OCI-LY7 (cell line): ENCODE measurements at regions not wholly inside any gene's neighbourhood (a gene's known extent, or its start where the extent isn't known, plus 50 kb on each side); places are given as distances from the start of the nearest gene placed in this dataset.

ENCODE experiments used
- BruUV-seq: library from RNA; stranded (reverse); fragments of 400-500 nt; replicated peaks from 2 replicates; lab custom pipeline; 2021; lab: Mats Ljungman, UMichigan
- CTCF ChIA-PET: fragments of 300-600 bp; sonication (Branson Sonifier 250); formaldehyde crosslinking; loops from one replicate; lab custom pipeline; 2022; ENCODE audit warnings: antibody characterized with exemption; ENCODE audit not compliant: unreplicated experiment; lab: Charles Lee
- POLR2A ChIA-PET: fragments of 300-600 bp; sonication (Branson Sonifier 250); formaldehyde crosslinking; loops from one replicate; lab custom pipeline; 2022; ENCODE audit warnings: antibody characterized with exemption; lab: Charles Lee
- DNase-seq: peaks from one replicate; pipeline ENCODE4 v3.0.0-alpha.2; 2015; ENCODE audit warnings: low spot score
- H2AFZ ChIP-seq: fragments of 200-600 bp; sonication (generic), shearing (Covaris generic); 2 replicates; pipeline ENCODE4 v1.6.1; 2014; ENCODE audit warnings: mild to moderate bottlenecking, antibody characterized with exemption, low read length, moderate library complexity
- H3K27ac ChIP-seq: fragments of 200-600 bp; sonication (generic); 2 replicates; pipeline ENCODE4 v1.5.1; 2014; ENCODE audit warnings: mixed run types, low read depth, mild to moderate bottlenecking, moderate library complexity, low read length, inconsistent platforms; ENCODE audit not compliant: poor library complexity, severe bottlenecking
- H3K36me3 ChIP-seq: fragments of 200-600 bp; sonication (generic); 2 replicates; pipeline ENCODE4 v1.6.1; 2014; ENCODE audit warnings: mild to moderate bottlenecking, antibody characterized with exemption, low read length, moderate library complexity, mixed read lengths; ENCODE audit not compliant: insufficient read depth
- H3K4me1 ChIP-seq: fragments of 200-600 bp; sonication (generic); 2 replicates; pipeline ENCODE4 v1.5.1; 2014; ENCODE audit warnings: mild to moderate bottlenecking, low read length; ENCODE audit not compliant: insufficient read depth, poor library complexity, severe bottlenecking
- H3K4me2 ChIP-seq: fragments of 200-600 bp; sonication (generic); 2 replicates; pipeline ENCODE4 v1.6.1; 2014; ENCODE audit warnings: mild to moderate bottlenecking, low read length
- H3K4me3 ChIP-seq: fragments of 200-600 bp; sonication (generic); 2 replicates; pipeline ENCODE4 v1.5.1; 2014; ENCODE audit warnings: mild to moderate bottlenecking, low read depth, low read length; ENCODE audit not compliant: poor library complexity, severe bottlenecking
- H3K79me2 ChIP-seq: fragments of 200-600 bp; sonication (generic); 2 replicates; pipeline ENCODE4 v1.6.1; 2016; ENCODE audit warnings: low read depth, mild to moderate bottlenecking, low read length, moderate library complexity, mixed read lengths; ENCODE audit not compliant: insufficient read depth
- H3K9me2 ChIP-seq: fragments of 200-600 bp; sonication (generic); 2 replicates; pipeline ENCODE4 v1.6.1; 2016; ENCODE audit warnings: mild to moderate bottlenecking, low read length, mixed read lengths; ENCODE audit not compliant: insufficient read depth
- H3K9me3 ChIP-seq: fragments of 200-600 bp; sonication (generic); 2 replicates; pipeline ENCODE4 v1.6.1; 2014; ENCODE audit warnings: mild to moderate bottlenecking, mixed run types, low read length, mixed read lengths
- H4K20me1 ChIP-seq: fragments of 200-600 bp; sonication (generic); 2 replicates; pipeline ENCODE4 v1.6.1; 2014; ENCODE audit warnings: mild to moderate bottlenecking, antibody characterized with exemption, low read length, moderate library complexity, mixed read lengths; ENCODE audit not compliant: insufficient read depth
- CTCF ChIP-seq: fragments of 200-600 bp; sonication (generic); conservative IDR thresholded peaks from 2 replicates; pipeline ENCODE4 v1.5.1; 2014; ENCODE audit warnings: mild to moderate bottlenecking, antibody characterized with exemption, low read length, moderate library complexity, mixed read lengths
- EZH2phosphoT487 ChIP-seq: fragments of 200-600 bp; sonication (generic); IDR thresholded peaks from 2 replicates; pipeline ENCODE4 v1.6.1; 2018; ENCODE audit warnings: low read depth, borderline replicate concordance, mild to moderate bottlenecking, mixed run types, antibody characterized with exemption, low read length, moderate library complexity, mixed read lengths
- intact Hi-C: fragments of 100-400 bp; cut with micrococcal nuclease; formaldehyde crosslinking; loops from one replicate; pipeline ENCODE4 v1.10.0; 2022; ENCODE audit not compliant: unreplicated experiment

- Histone ChIP-seq H3K27ac (no peak overlapping the region), H2AFZ (0 out of 2 replicates have a peak overlapping the region, but pooled peaks have one; percentile 24), H3K9me2 (no peaks in the 10 kb centered on the region), H3K36me3 (no peaks in the 10 kb centered on the region), H3K4me2 (peak overlapping the region; percentile 51), H3K79me2 (no peaks in the 10 kb centered on the region), H3K4me3 (no peak overlapping the region), H3K9me3 (no peaks in the 10 kb centered on the region), H3K4me1 (peaks cover 15% of the 10 kb centered on the region), H4K20me1 (no peaks in the 10 kb centered on the region)
- intact Hi-C loops: no loop called here
- TF ChIP-seq EZH2phosphoT487 (no peak), CTCF (no peak)
- ChIA-PET CTCF (no interaction called here), POLR2A (interaction anchor here (0.9 to 2.6 kb wide), 3 partner anchors 19 to 70 kb away, joined by 3 to 7 read pairs (median 4); no protein-coding TSS in a partner anchor)
- BruUV-seq: no TSS peak
- peak; percentile 18 for DNase-seq
Measured at GRCh38 chr2:177314722-177315264, 50.3 kb upstream of the NFE2L2 start.

GRCh38 chr2:177315364-177315763, 50.8 kb upstream of the NFE2L2 start:
- Histone ChIP-seq H3K9me2 (no peaks in the 10 kb centered on the region), H3K36me3 (no peaks in the 10 kb centered on the region), H3K4me2 (peak overlapping the region; percentile 51), H3K27ac (no peak overlapping the region), H3K4me1 (peaks cover 15% of the 10 kb centered on the region), H3K79me2 (no peaks in the 10 kb centered on the region), H2AFZ (no peak overlapping the region), H3K4me3 (no peak overlapping the region), H3K9me3 (no peaks in the 10 kb centered on the region), H4K20me1 (no peaks in the 10 kb centered on the region)
- TF ChIP-seq EZH2phosphoT487 (no peak), CTCF (no peak)
- intact Hi-C loops: no loop called here
- DNase-seq: no peak
- BruUV-seq: no TSS peak
- POLR2A ChIA-PET: interaction anchor here (0.9 to 1.7 kb wide), 2 partner anchors 18 to 70 kb away, joined by 3 to 4 read pairs; no protein-coding TSS in a partner anchor
- CTCF ChIA-PET: no interaction called here

- intact Hi-C loops: no loop called here
- Histone ChIP-seq H3K4me1 (peaks cover 15% of the 10 kb centered on the region), H3K4me2 (no peak overlapping the region), H3K79me2 (no peaks in the 10 kb centered on the region), H3K9me3 (no peaks in the 10 kb centered on the region), H3K9me2 (no peaks in the 10 kb centered on the region), H4K20me1 (no peaks in the 10 kb centered on the region), H3K4me3 (no peak overlapping the region), H3K36me3 (no peaks in the 10 kb centered on the region), H2AFZ (no peak overlapping the region), H3K27ac (no peak overlapping the region)
- POLR2A ChIA-PET: no interaction called here
- BruUV-seq: no TSS peak
- CTCF ChIA-PET: no interaction called here
- DNase-seq: no peak
- TF ChIP-seq CTCF: no peak
- TF ChIP-seq EZH2phosphoT487: no peak
Measured at GRCh38 chr2:177316756-177317155, 52.2 kb upstream of the NFE2L2 start.
